ENCODE measurements at regions not wholly inside any gene's neighbourhood (a gene's known extent, or its start where the extent isn't known, plus 50 kb on each side); places are given as distances from the start of the nearest gene placed in this dataset.

GRCh38 chr6:91442342-91442741 lies 855.5 kb upstream of the MAP3K7 start:
- TF ChIP-seq CTCF (conservative IDR thresholded peaks at IDR 0.05; ENCODE audit: low read depth, low read length): no peak
- no peak for TF ChIP-seq EZH2 (IDR thresholded peaks at IDR 0.05; ENCODE audit: borderline replicate concordance, low read depth, low read length, poor library complexity, severe bottlenecking)

All from A673 (cell line).